ENCODE measurements at regions not wholly inside any gene's neighbourhood (a gene's known extent, or its start where the extent isn't known, plus 50 kb on each side); places are given as distances from the start of the nearest gene placed in this dataset.
"Not testable (repeated sequence)": the region's sequence is repeated elsewhere in the genome, so short reads cannot be mapped to it uniquely, and the experiment has no call there.

- no peak overlapping the region for H3K4me2 ChIP-seq (replicated peaks; ENCODE audit: low read depth, low read length, poor library complexity, severe bottlenecking)
These were observed 344.4 kb upstream of the ACTRT1 start for GRCh38 chrX:128396601-128397000.

DNA sequence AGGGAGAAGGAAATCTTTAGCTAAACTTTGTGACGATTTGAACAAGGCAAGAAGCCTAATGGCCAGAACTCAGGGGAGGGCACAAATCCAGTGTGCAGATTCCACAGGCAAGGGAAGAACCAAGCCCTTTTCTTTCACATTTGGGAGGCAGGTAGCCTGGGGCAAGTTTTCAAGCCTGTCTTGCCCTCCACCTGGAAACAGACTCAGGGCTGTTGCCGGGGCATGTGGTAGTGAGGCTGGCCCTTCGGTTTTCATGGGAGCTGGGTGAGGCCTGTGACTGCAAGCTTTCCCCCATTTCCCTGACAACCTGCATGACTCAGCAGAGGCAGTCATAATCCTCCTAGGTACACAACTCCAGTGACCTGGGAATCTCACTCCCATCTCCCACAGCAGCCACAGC, 331.6 kb upstream of the ACTRT1 start:
- WGBS (ENCODE audit: insufficient coverage): 80% methylated on average over 1 of the region's 3 CpGs
- H3K9me3 ChIP-seq (ENCODE audit: control extremely low read depth in 1 of 3, control insufficient read depth in 2 of 3, insufficient read depth in 1 of 3, low read length in 2 of 3); CTCF ChIA-PET; H3K36me3 ChIP-seq (replicated peaks in 1 of 2; ENCODE audit: control extremely low read depth in 1 of 2, control insufficient read depth in 1 of 2, extremely low read depth in 1 of 2, insufficient read depth in 2 of 2, low read length in 1 of 2); ATAC-seq (ENCODE audit: low read depth); DNase-seq; H3K4me1 Mint-ChIP-seq; H3K9me3 Mint-ChIP-seq (ENCODE audit: insufficient read depth); H3K4me3 ChIP-seq (ENCODE audit: control extremely low read depth in 1 of 5, extremely low read depth in 1 of 5, insufficient read depth in 1 of 5, low read depth in 2 of 5, low read length in 4 of 5); H3K4me3 Mint-ChIP-seq; H3K27ac Mint-ChIP-seq; H3K27me3 ChIP-seq (replicated peaks in 1 of 4; ENCODE audit: control extremely low read depth in 1 of 4, control insufficient read depth in 3 of 4, insufficient read depth in 4 of 4, low read length in 3 of 4); H3K79me2 ChIP-seq (ENCODE audit: control insufficient read depth, insufficient read depth, low read length); POLR2A ChIA-PET; H4K20me1 ChIP-seq (ENCODE audit: control insufficient read depth, insufficient read depth, low read length, poor library complexity, severe bottlenecking); H3K27me3 Mint-ChIP-seq; H3K4me2 ChIP-seq (replicated peaks; ENCODE audit: low read depth, low read length, poor library complexity, severe bottlenecking); H3K27ac ChIP-seq (ENCODE audit: low read length in 2 of 2); H3K4me1 ChIP-seq (ENCODE audit: control insufficient read depth in 2 of 2, insufficient read depth in 2 of 2, low read length in 2 of 2); H2AFZ ChIP-seq (ENCODE audit: insufficient read depth, low read depth, low read length, poor library complexity, severe bottlenecking); intact Hi-C loops (cut with micrococcal nuclease); H3K9ac ChIP-seq (ENCODE audit: low read length): not testable (repeated sequence)

More at GRCh38 chrX:128396601-128397000, 344.4 kb upstream of the ACTRT1 start:
- Histone ChIP-seq H3K36me3 (replicated peaks in 1 of 2; ENCODE audit: control extremely low read depth in 1 of 2, control insufficient read depth in 1 of 2, extremely low read depth in 1 of 2, insufficient read depth in 2 of 2, low read length in 1 of 2) (no peaks in the 10 kb centered on the region), H3K9me3 (ENCODE audit: control extremely low read depth in 1 of 3, control insufficient read depth in 2 of 3, insufficient read depth in 1 of 3, low read length in 2 of 3) (no peaks in the 10 kb centered on the region), H4K20me1 (ENCODE audit: control insufficient read depth, insufficient read depth, low read length, poor library complexity, severe bottlenecking) (no peaks in the 10 kb centered on the region), H3K4me1 (ENCODE audit: control insufficient read depth in 2 of 2, insufficient read depth in 2 of 2, low read length in 2 of 2) (no peaks in the 10 kb centered on the region), H3K27me3 (replicated peaks in 1 of 4; ENCODE audit: control extremely low read depth in 1 of 4, control insufficient read depth in 3 of 4, insufficient read depth in 4 of 4, low read length in 3 of 4) (no peaks in the 10 kb centered on the region), H3K4me3 (ENCODE audit: control extremely low read depth in 1 of 5, extremely low read depth in 1 of 5, insufficient read depth in 1 of 5, low read depth in 2 of 5, low read length in 4 of 5) (no peak overlapping the region), H3K79me2 (ENCODE audit: control insufficient read depth, insufficient read depth, low read length) (no peaks in the 10 kb centered on the region), H2AFZ (ENCODE audit: insufficient read depth, low read depth, low read length, poor library complexity, severe bottlenecking) (no peak overlapping the region), H3K27ac (ENCODE audit: low read length in 2 of 2) (no peak overlapping the region), H3K9ac (ENCODE audit: low read length) (no peak overlapping the region)
- 71% methylated on average over 1 of the region's 3 CpGs for WGBS (ENCODE audit: insufficient coverage)
- Mint-ChIP-seq H3K4me1 (no peaks in the 10 kb centered on the region), H3K9me3 (ENCODE audit: insufficient read depth) (no peaks in the 10 kb centered on the region), H3K4me3 (no peak overlapping the region), H3K27ac (no peak overlapping the region), H3K27me3 (no peaks in the 10 kb centered on the region)
- ATAC-seq (ENCODE audit: low read depth) (no peak), DNase-seq (no peak)
- CTCF ChIA-PET: no interaction called here
- no peak for TF ChIP-seq CTCF (IDR thresholded peaks at IDR 0.05)
- TF ChIP-seq EZH2 (IDR thresholded peaks at IDR 0.05; ENCODE audit: borderline replicate concordance, insufficient read depth, low read depth, low read length, poor library complexity, severe bottlenecking): no peak
- intact Hi-C loops (cut with micrococcal nuclease): no loop called here
- POLR2A ChIA-PET: no interaction called here
